ENCODE measurements at regions not wholly inside any gene's neighbourhood (a gene's known extent, or its start where the extent isn't known, plus 50 kb on each side); places are given as distances from the start of the nearest gene placed in this dataset.

GRCh38 chr10:128908099-128908498, 558.9 kb upstream of the MGMT start:
- Histone ChIP-seq H2AFZ (ENCODE audit: low read length) (no peak overlapping the region), H3K79me1 (ENCODE audit: low read depth, low read length) (no peaks in the 10 kb centered on the region), H4K8ac (ENCODE audit: low read depth, low read length) (no peak overlapping the region), H3K27ac (replicated peaks; ENCODE audit: low read length) (no peak overlapping the region), H3K4me1 (ENCODE audit: control insufficient read depth in 2 of 2, insufficient read depth in 1 of 2, low read depth in 1 of 2, low read length in 2 of 2) (peaks cover 0 to 2% of the 10 kb centered on the region in 2 donors), H3K9me3 (replicated peaks in 1 of 2; ENCODE audit: control insufficient read depth in 2 of 2, insufficient read depth in 1 of 2, low read depth in 1 of 2, low read length in 2 of 2) (no peaks in the 10 kb centered on the region), H3K4ac (ENCODE audit: low read length) (no peak overlapping the region), H3K14ac (ENCODE audit: low read length) (no peak overlapping the region), H3K23ac (ENCODE audit: low read depth, low read length, poor library complexity) (no peak overlapping the region), H3K36me3 (replicated peaks in 1 of 2; ENCODE audit: control insufficient read depth in 2 of 2, insufficient read depth in 2 of 2, low read length in 2 of 2) (no peaks in the 10 kb centered on the region), H2BK5ac (ENCODE audit: low read length) (no peak overlapping the region), H3K27me3 (ENCODE audit: control insufficient read depth in 3 of 3, insufficient read depth in 3 of 3, low read depth in 1 of 3, low read length in 3 of 3) (peaks cover 0 to 2% (median 0%) of the 10 kb centered on the region in 3 experiments), H3K18ac (ENCODE audit: low read length) (no peak overlapping the region), H2BK12ac (ENCODE audit: low read length) (no peak overlapping the region), H2BK120ac (ENCODE audit: low read depth, low read length) (no peak overlapping the region), H2BK15ac (ENCODE audit: low read length) (no peak overlapping the region), H3K4me2 (ENCODE audit: insufficient read depth, low read length, poor library complexity, severe bottlenecking) (no peak overlapping the region), H3K4me3 (ENCODE audit: low read length in 2 of 2) (no peak overlapping the region), H4K91ac (ENCODE audit: low read depth, low read length, poor library complexity) (no peak overlapping the region), H3K9ac (ENCODE audit: low read depth, low read length, poor library complexity) (no peak overlapping the region), H2AK5ac (ENCODE audit: low read depth, low read length) (no peak overlapping the region)
- no CpG with 5 or more reads among the region's 6 CpGs for WGBS, 2 donors (ENCODE audit: extremely low coverage in 2 of 2, insufficient read length in 2 of 2, insufficient replicate concordance in 1 of 2)
- DNase-seq (ENCODE audit: low spot score): no peak

- WGBS, 2 donors (ENCODE audit: extremely low coverage in 2 of 2, insufficient read length in 2 of 2, insufficient replicate concordance in 1 of 2): no CpG with 5 or more reads among the region's 4 CpGs
- no peak overlapping the region for H2AK5ac ChIP-seq (ENCODE audit: low read depth, low read length)
- H3K9ac ChIP-seq (ENCODE audit: low read depth, low read length, poor library complexity): no peak overlapping the region
- peaks cover 0 to 2% (median 0%) of the 10 kb centered on the region in 3 experiments for H3K27me3 ChIP-seq (ENCODE audit: control insufficient read depth in 3 of 3, insufficient read depth in 3 of 3, low read depth in 1 of 3, low read length in 3 of 3)
- peaks cover 0 to 2% of the 10 kb centered on the region in 2 donors for H3K4me1 ChIP-seq (ENCODE audit: control insufficient read depth in 2 of 2, insufficient read depth in 1 of 2, low read depth in 1 of 2, low read length in 2 of 2)
- H3K4me2 ChIP-seq (ENCODE audit: insufficient read depth, low read length, poor library complexity, severe bottlenecking): no peak overlapping the region
- H3K4me3 ChIP-seq (ENCODE audit: low read length in 2 of 2): no peak overlapping the region
- no peak overlapping the region for H3K18ac ChIP-seq (ENCODE audit: low read length)
- H3K4ac ChIP-seq (ENCODE audit: low read length): no peak overlapping the region
- H2BK5ac ChIP-seq (ENCODE audit: low read length): no peak overlapping the region
- H2AFZ ChIP-seq (ENCODE audit: low read length): no peak overlapping the region
- H2BK120ac ChIP-seq (ENCODE audit: low read depth, low read length): no peak overlapping the region
- no peak overlapping the region for H3K23ac ChIP-seq (ENCODE audit: low read depth, low read length, poor library complexity)
- no peak overlapping the region for H4K91ac ChIP-seq (ENCODE audit: low read depth, low read length, poor library complexity)
- H2BK12ac ChIP-seq (ENCODE audit: low read length): no peak overlapping the region
- H2BK15ac ChIP-seq (ENCODE audit: low read length): no peak overlapping the region
- H3K27ac ChIP-seq (replicated peaks; ENCODE audit: low read length): no peak overlapping the region
- H3K79me1 ChIP-seq (ENCODE audit: low read depth, low read length): no peaks in the 10 kb centered on the region
- DNase-seq (ENCODE audit: low spot score): no peak
- no peak overlapping the region for H4K8ac ChIP-seq (ENCODE audit: low read depth, low read length)
- no peak overlapping the region for H3K14ac ChIP-seq (ENCODE audit: low read length)
- no peaks in the 10 kb centered on the region for H3K36me3 ChIP-seq (replicated peaks in 1 of 2; ENCODE audit: control insufficient read depth in 2 of 2, insufficient read depth in 2 of 2, low read length in 2 of 2)
- no peaks in the 10 kb centered on the region for H3K9me3 ChIP-seq (replicated peaks in 1 of 2; ENCODE audit: control insufficient read depth in 2 of 2, insufficient read depth in 1 of 2, low read depth in 1 of 2, low read length in 2 of 2)
Observed at GRCh38 chr10:128908499-128908898, 558.5 kb upstream of the MGMT start.

DNA sequence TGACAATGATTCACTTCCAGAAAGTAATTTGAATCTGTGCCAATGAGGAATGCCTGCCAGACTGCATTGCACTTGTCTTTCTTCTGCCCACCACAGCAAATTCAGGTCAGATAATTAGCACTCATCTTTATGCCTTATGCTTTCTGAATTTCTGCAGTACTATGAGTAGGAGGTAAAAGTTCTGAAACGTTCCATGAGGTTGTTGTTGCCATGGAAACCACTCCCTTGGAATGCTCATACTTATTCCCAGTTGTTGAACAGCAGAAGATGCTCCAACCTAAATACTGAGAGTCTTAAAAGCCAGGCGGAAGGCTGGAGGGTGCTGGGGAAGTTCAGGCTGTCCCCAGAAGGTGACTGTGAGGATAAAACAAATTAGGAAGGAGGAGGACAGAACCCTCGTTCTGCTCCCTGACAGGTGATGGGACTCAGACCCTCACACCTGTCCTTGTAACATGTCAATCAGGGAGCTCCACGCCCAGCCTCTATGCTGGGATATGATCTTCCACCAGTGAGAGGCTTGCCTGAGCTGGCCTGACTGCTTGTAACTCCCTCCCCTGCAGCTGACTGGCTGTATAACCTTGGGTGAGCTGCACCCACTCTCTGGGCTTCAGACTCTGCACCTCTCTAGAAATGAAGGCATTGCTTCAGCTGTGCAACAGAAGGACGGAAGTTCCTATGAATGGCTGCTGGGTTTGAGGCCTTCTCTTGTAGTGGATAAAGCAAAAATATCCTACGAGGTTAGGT, 554.3 kb upstream of the MGMT start:
- Histone ChIP-seq H3K4me3 (ENCODE audit: low read length in 2 of 2) (peak overlapping the region in 1 of 2 donors; percentile 42), H2AK5ac (ENCODE audit: low read depth, low read length) (no peak overlapping the region), H3K27ac (replicated peaks; ENCODE audit: low read length) (no peak overlapping the region), H2BK5ac (ENCODE audit: low read length) (no peak overlapping the region), H3K79me1 (ENCODE audit: low read depth, low read length) (no peaks in the 10 kb centered on the region), H3K4me1 (ENCODE audit: control insufficient read depth in 2 of 2, insufficient read depth in 1 of 2, low read depth in 1 of 2, low read length in 2 of 2) (no peaks in the 10 kb centered on the region), H2BK15ac (ENCODE audit: low read length) (no peak overlapping the region), H4K8ac (ENCODE audit: low read depth, low read length) (no peak overlapping the region), H3K9ac (ENCODE audit: low read depth, low read length, poor library complexity) (no peak overlapping the region), H3K14ac (ENCODE audit: low read length) (no peak overlapping the region), H2BK120ac (ENCODE audit: low read depth, low read length) (no peak overlapping the region), H3K23ac (ENCODE audit: low read depth, low read length, poor library complexity) (no peak overlapping the region), H4K91ac (ENCODE audit: low read depth, low read length, poor library complexity) (no peak overlapping the region), H3K36me3 (replicated peaks in 1 of 2; ENCODE audit: control insufficient read depth in 2 of 2, insufficient read depth in 2 of 2, low read length in 2 of 2) (no peaks in the 10 kb centered on the region), H3K9me3 (replicated peaks in 1 of 2; ENCODE audit: control insufficient read depth in 2 of 2, insufficient read depth in 1 of 2, low read depth in 1 of 2, low read length in 2 of 2) (no peaks in the 10 kb centered on the region), H3K4ac (ENCODE audit: low read length) (no peak overlapping the region), H3K27me3 (ENCODE audit: control insufficient read depth in 3 of 3, insufficient read depth in 3 of 3, low read depth in 1 of 3, low read length in 3 of 3) (peaks cover 0 to 2% (median 0%) of the 10 kb centered on the region in 3 experiments), H2BK12ac (ENCODE audit: low read length) (no peak overlapping the region), H3K18ac (ENCODE audit: low read length) (peak overlapping the region; percentile 11), H3K4me2 (ENCODE audit: insufficient read depth, low read length, poor library complexity, severe bottlenecking) (no peak overlapping the region), H2AFZ (ENCODE audit: low read length) (no peak overlapping the region)
- DNase-seq (ENCODE audit: low spot score): no peak
- no CpG with 5 or more reads among the region's 6 CpGs for WGBS, 2 donors (ENCODE audit: extremely low coverage in 2 of 2, insufficient read length in 2 of 2, insufficient replicate concordance in 1 of 2)

DNA sequence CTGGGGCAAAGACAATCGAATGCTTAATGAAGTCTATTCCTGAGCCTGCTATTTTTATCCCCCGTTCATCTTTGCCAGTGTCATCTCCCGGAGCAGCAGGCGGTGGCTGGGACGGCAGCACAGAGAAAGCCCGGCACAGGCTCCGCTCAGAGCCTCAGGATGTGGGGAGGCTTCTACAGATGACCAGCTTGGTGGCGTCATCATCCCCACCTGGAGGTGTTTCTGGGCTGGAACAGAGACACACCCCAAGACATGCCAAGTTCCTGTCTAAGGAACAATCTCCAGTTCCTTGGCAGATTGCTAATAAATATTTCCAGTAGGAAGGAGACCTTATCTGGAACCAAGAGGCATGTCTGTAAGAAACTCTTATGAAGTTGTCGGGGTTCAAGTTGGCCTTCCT, 552.4 kb upstream of the MGMT start:
- Histone ChIP-seq H3K14ac (ENCODE audit: low read length) (no peak overlapping the region), H3K9me3 (replicated peaks in 1 of 2; ENCODE audit: control insufficient read depth in 2 of 2, insufficient read depth in 1 of 2, low read depth in 1 of 2, low read length in 2 of 2) (no peaks in the 10 kb centered on the region), H3K79me1 (ENCODE audit: low read depth, low read length) (no peaks in the 10 kb centered on the region), H3K4ac (ENCODE audit: low read length) (no peak overlapping the region), H2BK5ac (ENCODE audit: low read length) (no peak overlapping the region), H3K4me3 (ENCODE audit: low read length in 2 of 2) (no peak overlapping the region), H2BK12ac (ENCODE audit: low read length) (no peak overlapping the region), H3K4me2 (ENCODE audit: insufficient read depth, low read length, poor library complexity, severe bottlenecking) (no peak overlapping the region), H4K8ac (ENCODE audit: low read depth, low read length) (no peak overlapping the region), H3K4me1 (ENCODE audit: control insufficient read depth in 2 of 2, insufficient read depth in 1 of 2, low read depth in 1 of 2, low read length in 2 of 2) (no peaks in the 10 kb centered on the region), H4K91ac (ENCODE audit: low read depth, low read length, poor library complexity) (no peak overlapping the region), H3K18ac (ENCODE audit: low read length) (no peak overlapping the region), H3K36me3 (replicated peaks in 1 of 2; ENCODE audit: control insufficient read depth in 2 of 2, insufficient read depth in 2 of 2, low read length in 2 of 2) (no peaks in the 10 kb centered on the region), H3K27me3 (ENCODE audit: control insufficient read depth in 3 of 3, insufficient read depth in 3 of 3, low read depth in 1 of 3, low read length in 3 of 3) (peaks cover 0 to 2% (median 0%) of the 10 kb centered on the region in 3 experiments), H2BK120ac (ENCODE audit: low read depth, low read length) (no peak overlapping the region), H3K27ac (replicated peaks; ENCODE audit: low read length) (no peak overlapping the region), H2BK15ac (ENCODE audit: low read length) (no peak overlapping the region), H3K23ac (ENCODE audit: low read depth, low read length, poor library complexity) (no peak overlapping the region), H2AFZ (ENCODE audit: low read length) (no peak overlapping the region), H3K9ac (ENCODE audit: low read depth, low read length, poor library complexity) (no peak overlapping the region), H2AK5ac (ENCODE audit: low read depth, low read length) (no peak overlapping the region)
- DNase-seq (ENCODE audit: low spot score): no peak
- no CpG with 5 or more reads among the region's 9 CpGs for WGBS, 2 donors (ENCODE audit: extremely low coverage in 2 of 2, insufficient read length in 2 of 2, insufficient replicate concordance in 1 of 2)

Data from neuronal stem cell (in vitro differentiated cells).